ENCODE measurements at regions not wholly inside any gene's neighbourhood (a gene's known extent, or its start where the extent isn't known, plus 50 kb on each side); places are given as distances from the start of the nearest gene placed in this dataset.
"Not testable (repeated sequence)": the region's sequence is repeated elsewhere in the genome, so short reads cannot be mapped to it uniquely, and the experiment has no call there.

GRCh38 chr15:20367093-20367492 is 174.5 kb downstream of the GOLGA6L6 start:
- Mint-ChIP-seq H3K4me1 (no peaks in the 10 kb centered on the region), H3K27ac (no peak overlapping the region), H3K9me3 (no peaks in the 10 kb centered on the region), H3K27me3 (ENCODE audit: low read depth in 3 of 3) (no peaks in the 10 kb centered on the region), H3K36me3 (no peaks in the 10 kb centered on the region), H3K4me3 (no peak overlapping the region)
- Histone ChIP-seq H2AFZ (ENCODE audit: insufficient read depth, low read depth, low read length, poor library complexity, severe bottlenecking) (no peak overlapping the region), H4K20me1 (ENCODE audit: insufficient read depth, low read length) (no peaks in the 10 kb centered on the region), H3K27me3 (ENCODE audit: control insufficient read depth in 2 of 2, insufficient read depth in 2 of 2, low read length in 2 of 2) (no peaks in the 10 kb centered on the region), H3K27ac (ENCODE audit: low read depth in 1 of 2, low read length in 2 of 2) (no peak overlapping the region), H3K4me1 (ENCODE audit: control insufficient read depth in 1 of 2, insufficient read depth in 2 of 2, low read length in 2 of 2) (no peaks in the 10 kb centered on the region), H3K4me2 (replicated peaks; ENCODE audit: extremely low read depth, low read length, poor library complexity, severe bottlenecking) (no peak overlapping the region), H3K9me3 (replicated peaks in 1 of 2; ENCODE audit: control insufficient read depth in 1 of 2, insufficient read depth in 1 of 2, low read length in 2 of 2) (no peaks in the 10 kb centered on the region), H3K79me2 (ENCODE audit: insufficient read depth, low read length) (no peaks in the 10 kb centered on the region), H3K36me3 (replicated peaks in 1 of 2; ENCODE audit: control insufficient read depth in 1 of 2, insufficient read depth in 2 of 2, low read length in 2 of 2) (no peaks in the 10 kb centered on the region), H3K4me3 (replicated peaks in 1 of 3; ENCODE audit: low read depth in 2 of 3, low read length in 3 of 3) (no peak overlapping the region), H3K9ac (ENCODE audit: insufficient read depth, low read length, poor library complexity, severe bottlenecking) (no peak overlapping the region)
- intact Hi-C loops (cut with micrococcal nuclease) = loop anchor here in 1 of 2 donors (2.0 to 10.0 kb wide), 2 partner anchors 14 to 1878 kb away; no protein-coding TSS in a partner anchor
- TF ChIP-seq CTCF (IDR thresholded peaks at IDR 0.05) = no peak
- no peak for DNase-seq
- no CpG with 5 or more reads among the region's 2 CpGs for WGBS (ENCODE audit: insufficient coverage)

GRCh38 chr15:20363591-20363990 is 178.0 kb downstream of the GOLGA6L6 start:
- not testable (repeated sequence) for H3K9ac ChIP-seq (ENCODE audit: insufficient read depth, low read length, poor library complexity, severe bottlenecking); H3K9me3 ChIP-seq (replicated peaks in 1 of 2; ENCODE audit: control insufficient read depth in 1 of 2, insufficient read depth in 1 of 2, low read length in 2 of 2); H3K4me3 ChIP-seq (replicated peaks in 1 of 3; ENCODE audit: low read depth in 2 of 3, low read length in 3 of 3); H3K36me3 ChIP-seq (replicated peaks in 1 of 2; ENCODE audit: control insufficient read depth in 1 of 2, insufficient read depth in 2 of 2, low read length in 2 of 2); H3K4me1 Mint-ChIP-seq; H2AFZ ChIP-seq (ENCODE audit: insufficient read depth, low read depth, low read length, poor library complexity, severe bottlenecking); H4K20me1 ChIP-seq (ENCODE audit: insufficient read depth, low read length); H3K4me3 Mint-ChIP-seq; H3K4me2 ChIP-seq (replicated peaks; ENCODE audit: extremely low read depth, low read length, poor library complexity, severe bottlenecking); H3K4me1 ChIP-seq (ENCODE audit: control insufficient read depth in 1 of 2, insufficient read depth in 2 of 2, low read length in 2 of 2); H3K27me3 Mint-ChIP-seq (ENCODE audit: low read depth in 3 of 3); H3K27me3 ChIP-seq (ENCODE audit: control insufficient read depth in 2 of 2, insufficient read depth in 2 of 2, low read length in 2 of 2); DNase-seq; H3K79me2 ChIP-seq (ENCODE audit: insufficient read depth, low read length); H3K36me3 Mint-ChIP-seq; H3K27ac Mint-ChIP-seq; H3K27ac ChIP-seq (ENCODE audit: low read depth in 1 of 2, low read length in 2 of 2); H3K9me3 Mint-ChIP-seq
- 92% methylated on average over 5 of the region's 5 CpGs for WGBS (ENCODE audit: insufficient coverage)
- intact Hi-C loops (cut with micrococcal nuclease) = loop anchor here in 1 of 2 donors (10.0 kb wide), 1 partner anchor 1881 kb away; no protein-coding TSS in a partner anchor

Data from CD14-positive monocyte (primary cell).